ENCODE measurements at regions not wholly inside any gene's neighbourhood (a gene's known extent, or its start where the extent isn't known, plus 50 kb on each side); places are given as distances from the start of the nearest gene placed in this dataset.
"Not testable (repeated sequence)": the region's sequence is repeated elsewhere in the genome, so short reads cannot be mapped to it uniquely, and the experiment has no call there.

DNA sequence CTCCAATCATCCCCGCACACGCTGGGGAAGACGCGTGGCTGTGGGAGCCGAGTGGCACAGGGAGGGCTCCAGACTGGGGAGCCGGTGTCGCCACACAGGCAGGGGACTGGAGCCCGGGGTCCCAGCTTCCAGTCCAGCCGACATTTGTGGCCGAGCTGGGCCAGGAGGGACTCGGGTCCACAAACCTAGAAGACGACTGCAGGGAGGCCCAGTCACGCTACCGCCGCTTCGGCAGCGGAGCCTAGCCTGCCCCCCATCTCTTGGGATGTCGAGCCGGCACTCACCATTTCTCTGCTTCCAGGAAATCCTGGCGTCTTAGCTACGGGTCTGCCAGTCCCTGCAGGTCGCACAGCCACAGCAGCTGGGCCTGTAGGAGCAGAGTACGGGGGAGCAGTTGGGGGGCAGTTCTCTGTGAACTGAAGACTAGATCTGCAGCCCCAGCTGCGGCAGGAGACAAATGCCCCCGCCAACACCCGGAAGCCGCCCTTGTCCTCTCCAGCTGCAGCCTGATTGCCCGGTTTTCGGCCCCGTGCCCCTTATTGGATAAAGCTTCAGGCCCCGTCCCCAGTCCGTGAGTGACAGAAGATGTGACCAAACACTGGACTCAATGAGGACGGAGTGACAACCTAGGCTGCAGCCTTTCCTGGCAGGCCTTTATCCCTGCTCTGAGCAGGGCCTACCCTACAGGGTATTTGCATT, 270.7 kb downstream of the ZNF33B start:
- Histone ChIP-seq H2AFZ (0 out of 2 replicates have a peak overlapping the region, but pooled peaks have one; percentile 19), H3K79me2 (ENCODE audit: insufficient read depth) (no peaks in the 10 kb centered on the region), H3K9me2 (ENCODE audit: insufficient read depth) (no peaks in the 10 kb centered on the region), H3K4me1 (ENCODE audit: insufficient read depth) (no peaks in the 10 kb centered on the region), H3K27ac (no peak overlapping the region), H3K27me3 (replicated peaks; ENCODE audit: insufficient read depth) (no peaks in the 10 kb centered on the region), H3K9ac (no peak overlapping the region), H3K9me3 (ENCODE audit: low read depth) (no peaks in the 10 kb centered on the region), H3K36me3 (ENCODE audit: low read depth) (no peaks in the 10 kb centered on the region), H3K4me3 (peak overlapping the region; percentile 32; the same call in 1 of the 2 replicates), H3F3A (ENCODE audit: insufficient read depth) (no peaks in the 10 kb centered on the region), H4K20me1 (ENCODE audit: insufficient read depth) (no peaks in the 10 kb centered on the region), H3K4me2 (ENCODE audit: unreplicated experiment) (no peak overlapping the region)
- in situ Hi-C loops (cut with MboI): no loop called here
- 8 to 9% methylated on average over 31 to 33 of the region's 33 CpGs for WGBS, 2 experiments (ENCODE audit: low coverage in 1 of 2, low lambda C conversion rate in 2 of 2, missing lambda C conversion rate in 2 of 2)
- TF ChIP-seq EZH2 (IDR thresholded peaks at IDR 0.05; ENCODE audit: insufficient read depth, poor library complexity, severe bottlenecking) (no peak), EZH2phosphoT487 (IDR thresholded peaks at IDR 0.05; ENCODE audit: insufficient read depth, low read depth) (no peak)
- peak; percentile 39 for DNase-seq

DNA sequence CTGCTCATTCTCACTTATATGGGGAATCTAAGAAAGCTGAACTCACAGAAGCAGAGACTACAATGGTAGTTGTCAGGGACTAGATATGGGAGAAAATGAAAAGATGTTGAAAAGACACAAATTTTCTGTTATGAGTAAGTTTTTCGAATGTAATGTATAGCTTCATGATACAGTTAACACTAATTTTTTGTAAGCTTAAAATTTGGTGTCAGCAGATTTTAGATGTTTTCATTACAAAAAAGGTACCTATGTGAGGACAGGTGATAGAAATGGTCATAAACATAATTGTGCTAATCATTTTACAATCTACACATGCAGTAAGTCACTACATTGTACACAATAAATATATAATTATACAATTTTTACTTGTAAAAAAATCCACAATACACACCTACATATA, 286.6 kb downstream of the ZNF33B start:
- Histone ChIP-seq H2AFZ (no peak overlapping the region), H3K9me3 (ENCODE audit: low read depth) (no peaks in the 10 kb centered on the region), H4K20me1 (ENCODE audit: insufficient read depth) (no peaks in the 10 kb centered on the region), H3K79me2 (ENCODE audit: insufficient read depth) (no peaks in the 10 kb centered on the region), H3K4me1 (ENCODE audit: insufficient read depth) (no peaks in the 10 kb centered on the region), H3F3A (ENCODE audit: insufficient read depth) (no peaks in the 10 kb centered on the region), H3K9me2 (ENCODE audit: insufficient read depth) (no peaks in the 10 kb centered on the region), H3K27ac (no peak overlapping the region), H3K4me3 (no peak overlapping the region), H3K9ac (no peak overlapping the region), H3K36me3 (ENCODE audit: low read depth) (no peaks in the 10 kb centered on the region), H3K4me2 (ENCODE audit: unreplicated experiment) (no peak overlapping the region), H3K27me3 (replicated peaks; ENCODE audit: insufficient read depth) (no peaks in the 10 kb centered on the region)
- WGBS, 2 experiments (ENCODE audit: low coverage in 1 of 2, low lambda C conversion rate in 2 of 2, missing lambda C conversion rate in 2 of 2): 16 to 18% methylated on average over 1 of the region's 1 CpG
- in situ Hi-C loops (cut with MboI): no loop called here
- TF ChIP-seq EZH2phosphoT487 (IDR thresholded peaks at IDR 0.05; ENCODE audit: insufficient read depth, low read depth) (no peak), EZH2 (IDR thresholded peaks at IDR 0.05; ENCODE audit: insufficient read depth, poor library complexity, severe bottlenecking) (no peak)
- DNase-seq: no peak

GRCh38 chr10:42336593-42337337, 301.6 kb downstream of the ZNF33B start:
- H3K27me3 ChIP-seq (replicated peaks; ENCODE audit: insufficient read depth); H3K9me2 ChIP-seq (ENCODE audit: insufficient read depth); H3K4me3 ChIP-seq; DNase-seq; H3K4me1 ChIP-seq (ENCODE audit: insufficient read depth); H4K20me1 ChIP-seq (ENCODE audit: insufficient read depth); H2AFZ ChIP-seq; H3K36me3 ChIP-seq (ENCODE audit: low read depth); H3K9ac ChIP-seq; in situ Hi-C loops (cut with MboI); H3K79me2 ChIP-seq (ENCODE audit: insufficient read depth); H3K27ac ChIP-seq; H3K4me2 ChIP-seq (ENCODE audit: unreplicated experiment): not testable (repeated sequence)
- Histone ChIP-seq H3K9me3 (ENCODE audit: low read depth) (peaks cover 14% of the 10 kb centered on the region), H3F3A (ENCODE audit: insufficient read depth) (peaks cover 18% of the 10 kb centered on the region)
- WGBS, 2 experiments (ENCODE audit: low coverage in 1 of 2, low lambda C conversion rate in 2 of 2, missing lambda C conversion rate in 2 of 2): 43 to 52% methylated on average over 6 of the region's 6 CpGs

DNA sequence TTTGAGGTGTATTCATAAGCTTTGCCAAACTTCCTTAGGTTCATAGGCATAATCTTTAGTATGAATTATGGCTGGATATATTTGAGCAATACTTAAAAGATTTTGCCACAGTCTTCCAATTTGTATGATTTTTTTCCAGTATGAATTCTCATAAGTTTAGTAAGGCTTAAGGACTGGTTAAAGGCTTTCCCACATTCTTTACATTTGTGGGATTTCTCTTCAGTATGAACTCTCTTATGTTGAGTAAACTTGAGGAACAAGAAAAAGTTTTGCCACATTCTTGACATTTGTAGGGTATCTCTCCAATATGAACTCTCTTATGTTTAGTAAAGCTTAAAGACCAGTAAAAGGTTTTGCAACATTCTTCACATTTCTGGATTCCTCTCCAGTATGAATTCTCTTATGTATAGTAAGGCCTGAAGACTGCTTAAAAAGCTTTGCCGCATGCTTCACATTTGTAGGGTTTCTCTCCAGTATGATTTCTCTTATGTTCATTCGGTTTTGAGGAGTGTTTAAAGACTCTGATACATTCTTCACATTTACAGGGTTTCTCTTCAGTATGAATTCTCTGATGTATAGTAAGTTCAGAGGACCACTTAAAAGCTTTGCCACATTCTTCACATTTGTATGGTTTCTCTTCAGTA, 302.6 kb downstream of the ZNF33B start:
- H3K4me1 ChIP-seq (ENCODE audit: insufficient read depth); H3K27me3 ChIP-seq (replicated peaks; ENCODE audit: insufficient read depth); H3K36me3 ChIP-seq (ENCODE audit: low read depth); H3K4me3 ChIP-seq; DNase-seq; in situ Hi-C loops (cut with MboI); H3K79me2 ChIP-seq (ENCODE audit: insufficient read depth); H3K9ac ChIP-seq; H3K4me2 ChIP-seq (ENCODE audit: unreplicated experiment); H2AFZ ChIP-seq; H4K20me1 ChIP-seq (ENCODE audit: insufficient read depth); H3K9me2 ChIP-seq (ENCODE audit: insufficient read depth); H3K27ac ChIP-seq: not testable (repeated sequence)
- peaks cover 14% of the 10 kb centered on the region for H3K9me3 ChIP-seq (ENCODE audit: low read depth)
- 44 to 53% methylated on average over 2 of the region's 2 CpGs for WGBS, 2 experiments (ENCODE audit: low coverage in 1 of 2, low lambda C conversion rate in 2 of 2, missing lambda C conversion rate in 2 of 2)
- H3F3A ChIP-seq (ENCODE audit: insufficient read depth): peaks cover 18% of the 10 kb centered on the region

Data from GM23248 (cell line).